ENCODE measurements at regions not wholly inside any gene's neighbourhood (a gene's known extent, or its start where the extent isn't known, plus 50 kb on each side); places are given as distances from the start of the nearest gene placed in this dataset.

GRCh38 chr10:85250304-85250703 is 921.9 kb downstream of the CCSER2 start:
- no peak for TF ChIP-seq CTCF (IDR thresholded peaks at IDR 0.05; ENCODE audit: insufficient read depth, low read length, poor library complexity, severe bottlenecking)
- TF ChIP-seq EZH2phosphoT487 (conservative IDR thresholded peaks at IDR 0.05; ENCODE audit: low read length), result no peak
